ENCODE measurements at regions not wholly inside any gene's neighbourhood (a gene's known extent, or its start where the extent isn't known, plus 50 kb on each side); places are given as distances from the start of the nearest gene placed in this dataset.

DNA sequence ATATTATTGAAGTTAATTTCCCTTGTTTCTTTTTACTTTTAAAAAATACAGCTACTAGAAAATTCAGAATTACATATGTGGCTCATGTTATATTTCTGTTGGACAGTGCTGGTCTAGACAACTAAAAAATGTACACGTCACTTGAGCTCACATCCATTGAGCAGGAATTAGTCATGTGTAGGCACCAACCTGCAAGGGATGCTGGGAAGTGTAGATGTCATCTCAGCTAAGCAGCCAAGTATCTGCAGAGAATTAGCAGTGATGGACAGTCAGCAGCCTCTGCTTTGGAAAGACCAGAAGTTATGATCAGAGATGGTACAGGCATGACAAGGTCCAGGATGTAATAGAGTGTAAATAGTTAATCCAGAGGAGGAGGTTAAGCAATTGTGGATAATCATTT lies 87.1 kb upstream of the HS3ST2 start (continued):
- TF ChIP-seq JUNB (IDR thresholded peaks at IDR 0.05; ENCODE audit: unreplicated experiment) (no peak), ZNF114 (CRISPR knock-in tag; IDR thresholded peaks at IDR 0.05) (no peak), CTCF (conservative IDR thresholded peaks at IDR 0.05; ENCODE audit: low read depth in 2 of 2) (no peak)

DNA sequence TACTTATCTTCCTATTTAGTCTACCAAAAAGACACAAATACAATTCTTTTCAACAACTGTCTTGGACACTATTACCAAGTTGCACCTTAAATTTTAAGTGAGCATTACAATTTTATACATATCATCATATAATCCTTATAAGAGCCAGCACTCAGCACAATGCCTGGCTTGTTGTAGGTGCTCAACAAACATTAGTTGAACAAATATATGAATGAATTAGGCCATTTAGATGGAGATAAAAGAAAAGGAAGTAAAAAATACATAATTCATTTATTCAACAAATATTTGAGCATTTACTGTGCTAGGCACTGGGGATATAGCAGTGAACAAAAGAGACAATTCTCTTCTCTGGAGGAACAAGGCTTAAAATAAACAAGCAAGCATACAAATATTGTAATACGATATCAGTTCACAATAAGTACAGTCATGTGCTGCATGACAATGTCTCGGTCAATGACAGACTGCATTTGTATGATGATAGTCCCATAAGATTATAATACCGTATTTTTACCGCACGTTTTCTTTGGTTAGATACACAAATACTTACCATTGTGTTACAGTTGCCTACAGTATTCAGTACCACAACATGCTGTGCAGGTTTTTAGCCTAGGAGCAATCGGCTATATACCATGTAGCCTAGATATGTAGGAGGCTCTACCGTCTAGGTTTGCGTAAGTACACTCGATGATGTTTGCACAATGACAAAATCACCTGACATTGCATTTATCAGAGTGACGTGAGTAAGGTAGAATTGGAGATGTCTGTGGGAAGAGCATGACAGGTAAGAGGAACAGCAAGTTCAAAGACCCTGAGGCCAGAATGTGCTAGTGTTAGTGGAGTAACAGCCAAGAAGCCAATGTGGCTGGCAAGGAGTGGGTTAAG lies 86.4 kb upstream of the HS3ST2 start:
- no peaks in the 10 kb centered on the region for H3K79me2 ChIP-seq (replicated peaks; ENCODE audit: insufficient read depth)
- ATAC-seq, result no peak

More for the DNA sequence above, 86.4 kb upstream of the HS3ST2 start:
- Mint-ChIP-seq H3K27ac (no peak overlapping the region), H3K9me3 (no peaks in the 10 kb centered on the region), H3K4me1 (peaks cover 7% of the 10 kb centered on the region; the same call in 2 of the 3 replicates), H3K4me3 (no peak overlapping the region), H3K36me3 (ENCODE audit: low read depth) (no peaks in the 10 kb centered on the region), H3K27me3 (ENCODE audit: insufficient read depth, low read depth, poor library complexity) (peaks cover 3% of the 10 kb centered on the region)
- H3K27ac ChIP-seq (ENCODE audit: low read depth), result no peak overlapping the region
- H3F3A ChIP-seq (replicated peaks; ENCODE audit: low read depth), result no peaks in the 10 kb centered on the region
- H3K36me3 ChIP-seq (ENCODE audit: insufficient read depth), result no peaks in the 10 kb centered on the region
- TF ChIP-seq ZNF114 (CRISPR knock-in tag; IDR thresholded peaks at IDR 0.05), result no peak
- TF ChIP-seq, protein P1, sequence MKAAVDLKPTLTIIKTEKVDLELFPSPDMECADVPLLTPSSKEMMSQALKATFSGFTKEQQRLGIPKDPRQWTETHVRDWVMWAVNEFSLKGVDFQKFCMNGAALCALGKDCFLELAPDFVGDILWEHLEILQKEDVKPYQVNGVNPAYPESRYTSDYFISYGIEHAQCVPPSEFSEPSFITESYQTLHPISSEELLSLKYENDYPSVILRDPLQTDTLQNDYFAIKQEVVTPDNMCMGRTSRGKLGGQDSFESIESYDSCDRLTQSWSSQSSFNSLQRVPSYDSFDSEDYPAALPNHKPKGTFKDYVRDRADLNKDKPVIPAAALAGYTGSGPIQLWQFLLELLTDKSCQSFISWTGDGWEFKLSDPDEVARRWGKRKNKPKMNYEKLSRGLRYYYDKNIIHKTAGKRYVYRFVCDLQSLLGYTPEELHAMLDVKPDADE (IDR thresholded peaks at IDR 0.05), result no peak
- TF ChIP-seq STAT1 (IDR thresholded peaks at IDR 0.05; ENCODE audit: unreplicated experiment), result no peak
- TF ChIP-seq EZH2phosphoT487 (IDR thresholded peaks at IDR 0.05; ENCODE audit: unreplicated experiment), result no peak
- no peak for TF ChIP-seq CTCF (conservative IDR thresholded peaks at IDR 0.05; ENCODE audit: low read depth in 2 of 2)
- TF ChIP-seq, protein P2, sequence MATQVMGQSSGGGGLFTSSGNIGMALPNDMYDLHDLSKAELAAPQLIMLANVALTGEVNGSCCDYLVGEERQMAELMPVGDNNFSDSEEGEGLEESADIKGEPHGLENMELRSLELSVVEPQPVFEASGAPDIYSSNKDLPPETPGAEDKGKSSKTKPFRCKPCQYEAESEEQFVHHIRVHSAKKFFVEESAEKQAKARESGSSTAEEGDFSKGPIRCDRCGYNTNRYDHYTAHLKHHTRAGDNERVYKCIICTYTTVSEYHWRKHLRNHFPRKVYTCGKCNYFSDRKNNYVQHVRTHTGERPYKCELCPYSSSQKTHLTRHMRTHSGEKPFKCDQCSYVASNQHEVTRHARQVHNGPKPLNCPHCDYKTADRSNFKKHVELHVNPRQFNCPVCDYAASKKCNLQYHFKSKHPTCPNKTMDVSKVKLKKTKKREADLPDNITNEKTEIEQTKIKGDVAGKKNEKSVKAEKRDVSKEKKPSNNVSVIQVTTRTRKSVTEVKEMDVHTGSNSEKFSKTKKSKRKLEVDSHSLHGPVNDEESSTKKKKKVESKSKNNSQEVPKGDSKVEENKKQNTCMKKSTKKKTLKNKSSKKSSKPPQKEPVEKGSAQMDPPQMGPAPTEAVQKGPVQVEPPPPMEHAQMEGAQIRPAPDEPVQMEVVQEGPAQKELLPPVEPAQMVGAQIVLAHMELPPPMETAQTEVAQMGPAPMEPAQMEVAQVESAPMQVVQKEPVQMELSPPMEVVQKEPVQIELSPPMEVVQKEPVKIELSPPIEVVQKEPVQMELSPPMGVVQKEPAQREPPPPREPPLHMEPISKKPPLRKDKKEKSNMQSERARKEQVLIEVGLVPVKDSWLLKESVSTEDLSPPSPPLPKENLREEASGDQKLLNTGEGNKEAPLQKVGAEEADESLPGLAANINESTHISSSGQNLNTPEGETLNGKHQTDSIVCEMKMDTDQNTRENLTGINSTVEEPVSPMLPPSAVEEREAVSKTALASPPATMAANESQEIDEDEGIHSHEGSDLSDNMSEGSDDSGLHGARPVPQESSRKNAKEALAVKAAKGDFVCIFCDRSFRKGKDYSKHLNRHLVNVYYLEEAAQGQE (IDR thresholded peaks at IDR 0.05; ENCODE audit: unreplicated experiment), result no peak
- TF ChIP-seq POLR2AphosphoS5 (IDR thresholded peaks at IDR 0.05; ENCODE audit: low read depth), result no peak
- no peak for TF ChIP-seq JUNB (IDR thresholded peaks at IDR 0.05; ENCODE audit: unreplicated experiment)
- H4K20me1 ChIP-seq (replicated peaks; ENCODE audit: insufficient read depth), result no peaks in the 10 kb centered on the region
- no peaks in the 10 kb centered on the region for H3K9me2 ChIP-seq (ENCODE audit: insufficient read depth)
- DNase-seq (ENCODE audit: low spot score), result no peak
- no peak overlapping the region; the same call in 1 of the 2 replicates for H2AFZ ChIP-seq
- H3K4me3 ChIP-seq, result no peak overlapping the region
- H3K4me1 ChIP-seq (ENCODE audit: insufficient read depth), result no peaks in the 10 kb centered on the region; the same call in none of the 2 replicates
- H3K4me2 ChIP-seq, result no peak overlapping the region
- no peaks in the 10 kb centered on the region for H3K27me3 ChIP-seq (ENCODE audit: insufficient read depth)
